NB4 (cell line): ENCODE measurements at regions not wholly inside any gene's neighbourhood (a gene's known extent, or its start where the extent isn't known, plus 50 kb on each side); places are given as distances from the start of the nearest gene placed in this dataset.

Source experiments
- DNase-seq: peaks from one replicate; pipeline ENCODE4 v3.0.0; 2010; ENCODE audit warnings: low read depth
- H3K4me3 ChIP-seq: one replicate; pipeline ENCODE4 v1.5.1; 2011; ENCODE audit warnings: mild to moderate bottlenecking, low read depth, low read length, moderate library complexity
- CTCF ChIP-seq: IDR thresholded peaks from one replicate; pipeline ENCODE4 v1.5.1; 2012; ENCODE audit warnings: low read depth, low read length
- MAX ChIP-seq: IDR thresholded peaks from 2 replicates; pipeline ENCODE4 v1.6.1; 2011; ENCODE audit warnings: low read depth, low read length
- MYC ChIP-seq: IDR thresholded peaks from 2 replicates; pipeline ENCODE4 v1.6.1; 2011; ENCODE audit warnings: low read depth, low read length
- POLR2A ChIP-seq: IDR thresholded peaks from 2 replicates; pipeline ENCODE4 v1.6.1; 2011; ENCODE audit warnings: mild to moderate bottlenecking; ENCODE audit not compliant: insufficient read length; ENCODE audit errors: extremely low read depth

GRCh38 chr4:71081192-71081591 is 87.7 kb downstream of the DCK start:
- TF ChIP-seq POLR2A (no peak), MYC (no peak)
- DNase-seq, result no peak
- no peak overlapping the region for H3K4me3 ChIP-seq

GRCh38 chr4:71093745-71094144 is 100.3 kb downstream of the DCK start:
- no peak overlapping the region for H3K4me3 ChIP-seq
- TF ChIP-seq CTCF (no peak), POLR2A (no peak), MYC (no peak), MAX (no peak)

GRCh38 chr4:71094201-71094600 is 100.8 kb downstream of the DCK start:
- TF ChIP-seq CTCF (no peak), MAX (no peak), MYC (no peak), POLR2A (no peak)
- no peak for DNase-seq
- H3K4me3 ChIP-seq, result no peak overlapping the region

More at GRCh38 chr4:71093745-71094144, 100.3 kb downstream of the DCK start:
- DNase-seq, result no peak

GRCh38 chr4:71095141-71095540 is 101.7 kb downstream of the DCK start:
- TF ChIP-seq POLR2A (no peak), MYC (no peak), CTCF (no peak), MAX (no peak)
- no peak for DNase-seq
- no peak overlapping the region for H3K4me3 ChIP-seq

GRCh38 chr4:71095545-71095944 is 102.1 kb downstream of the DCK start:
- H3K4me3 ChIP-seq, result no peak overlapping the region
- no peak for TF ChIP-seq POLR2A
- no peak for TF ChIP-seq CTCF
- no peak for TF ChIP-seq MYC
- TF ChIP-seq MAX, result no peak
- no peak for DNase-seq

GRCh38 chr4:71107726-71108125 is 114.3 kb downstream of the DCK start:
- TF ChIP-seq CTCF (no peak), POLR2A (no peak), MAX (no peak), MYC (no peak)
- H3K4me3 ChIP-seq, result no peak overlapping the region
- DNase-seq, result no peak
